ENCODE measurements at regions not wholly inside any gene's neighbourhood (a gene's known extent, or its start where the extent isn't known, plus 50 kb on each side); places are given as distances from the start of the nearest gene placed in this dataset.

- no peak for DNase-seq (ENCODE audit: low spot score)
- CTCF ChIA-PET, result no interaction called here
- intact Hi-C loops (cut with micrococcal nuclease; ENCODE audit: unreplicated experiment), result no loop called here
- Histone ChIP-seq H3K27me3 (replicated peaks; ENCODE audit: insufficient read depth, low read depth, low read length, poor library complexity) (no peaks in the 10 kb centered on the region), H3K27ac (ENCODE audit: low read depth, low read length, poor library complexity, severe bottlenecking) (no peak overlapping the region), H3K9me3 (ENCODE audit: low read depth, low read length, poor library complexity, severe bottlenecking) (no peaks in the 10 kb centered on the region), H3K4me3 (ENCODE audit: low read depth, low read length, poor library complexity, severe bottlenecking) (no peak overlapping the region), H3K4me1 (ENCODE audit: insufficient read depth, low read length, poor library complexity, severe bottlenecking) (no peaks in the 10 kb centered on the region), H3K36me3 (ENCODE audit: insufficient read depth, low read length, poor library complexity, severe bottlenecking) (no peaks in the 10 kb centered on the region)
- POLR2A ChIA-PET (ENCODE audit: low non-redundant PET), result no interaction called here
- TF ChIP-seq CTCF (conservative IDR thresholded peaks at IDR 0.05; ENCODE audit: low read depth, low read length) (no peak), EZH2 (IDR thresholded peaks at IDR 0.05; ENCODE audit: borderline replicate concordance, low read depth, low read length, poor library complexity, severe bottlenecking) (no peak)
- BruUV-seq (replicated peaks), result no TSS peak
Measured at GRCh38 chr2:190810981-190811587, 69.5 kb upstream of the GLS start.

- intact Hi-C loops (cut with micrococcal nuclease; ENCODE audit: unreplicated experiment), result no loop called here
- DNase-seq (ENCODE audit: low spot score), result no peak
- POLR2A ChIA-PET (ENCODE audit: low non-redundant PET), result no interaction called here
- BruUV-seq (replicated peaks), result no TSS peak
- CTCF ChIA-PET, result interaction anchor here (0.5 kb wide), 1 partner anchor 20 kb away, joined by 7 read pairs; no protein-coding TSS in a partner anchor
- no peak overlapping the region for H3K4me3 ChIP-seq (ENCODE audit: low read depth, low read length, poor library complexity, severe bottlenecking)
- no peaks in the 10 kb centered on the region for H3K36me3 ChIP-seq (ENCODE audit: insufficient read depth, low read length, poor library complexity, severe bottlenecking)
- no peaks in the 10 kb centered on the region for H3K27me3 ChIP-seq (replicated peaks; ENCODE audit: insufficient read depth, low read depth, low read length, poor library complexity)
- H3K27ac ChIP-seq (ENCODE audit: low read depth, low read length, poor library complexity, severe bottlenecking), result no peak overlapping the region
- no peaks in the 10 kb centered on the region for H3K9me3 ChIP-seq (ENCODE audit: low read depth, low read length, poor library complexity, severe bottlenecking)
- TF ChIP-seq EZH2 (IDR thresholded peaks at IDR 0.05; ENCODE audit: borderline replicate concordance, low read depth, low read length, poor library complexity, severe bottlenecking), result no peak
- H3K4me1 ChIP-seq (ENCODE audit: insufficient read depth, low read length, poor library complexity, severe bottlenecking), result no peaks in the 10 kb centered on the region
Measured at GRCh38 chr2:190811811-190812210, 68.8 kb upstream of the GLS start.

GRCh38 chr2:190812506-190813294 is 67.9 kb upstream of the GLS start:
- intact Hi-C loops (cut with micrococcal nuclease; ENCODE audit: unreplicated experiment), result no loop called here
- DNase-seq (ENCODE audit: low spot score), result no peak
- H3K9me3 ChIP-seq (ENCODE audit: low read depth, low read length, poor library complexity, severe bottlenecking), result no peaks in the 10 kb centered on the region
- POLR2A ChIA-PET (ENCODE audit: low non-redundant PET), result no interaction called here
- H3K27me3 ChIP-seq (replicated peaks; ENCODE audit: insufficient read depth, low read depth, low read length, poor library complexity), result no peaks in the 10 kb centered on the region
- no peak overlapping the region for H3K4me3 ChIP-seq (ENCODE audit: low read depth, low read length, poor library complexity, severe bottlenecking)
- no TSS peak for BruUV-seq (replicated peaks)
- H3K27ac ChIP-seq (ENCODE audit: low read depth, low read length, poor library complexity, severe bottlenecking), result no peak overlapping the region
- no peak for TF ChIP-seq CTCF (conservative IDR thresholded peaks at IDR 0.05; ENCODE audit: low read depth, low read length)
- no peak for TF ChIP-seq EZH2 (IDR thresholded peaks at IDR 0.05; ENCODE audit: borderline replicate concordance, low read depth, low read length, poor library complexity, severe bottlenecking)
- H3K4me1 ChIP-seq (ENCODE audit: insufficient read depth, low read length, poor library complexity, severe bottlenecking), result no peaks in the 10 kb centered on the region
- CTCF ChIA-PET, result no interaction called here
- H3K36me3 ChIP-seq (ENCODE audit: insufficient read depth, low read length, poor library complexity, severe bottlenecking), result no peaks in the 10 kb centered on the region
